ENCODE measurements at regions not wholly inside any gene's neighbourhood (a gene's known extent, or its start where the extent isn't known, plus 50 kb on each side); places are given as distances from the start of the nearest gene placed in this dataset.

GRCh38 chr11:29173660-29174062 is 843.2 kb downstream of the KCNA4 start:
- H3K79me2 ChIP-seq (ENCODE audit: control insufficient read depth, low read length): no peaks in the 10 kb centered on the region
- no peaks in the 10 kb centered on the region for H3K9me2 ChIP-seq (replicated peaks; ENCODE audit: control insufficient read depth, low read length)
- no peaks in the 10 kb centered on the region for H3K36me3 ChIP-seq (ENCODE audit: control insufficient read depth, low read length)
- no peaks in the 10 kb centered on the region for H4K20me1 ChIP-seq (ENCODE audit: control insufficient read depth, insufficient read depth, low read depth, low read length)
- no peak overlapping the region for H3K4me2 ChIP-seq (ENCODE audit: low read length)
- no peak overlapping the region for H3K27ac ChIP-seq (ENCODE audit: low read depth, low read length)
- no peaks in the 10 kb centered on the region for H3K27me3 ChIP-seq (ENCODE audit: control insufficient read depth, low read length)
- no peak overlapping the region for H3K4me3 ChIP-seq (ENCODE audit: low read length)
- H3F3A ChIP-seq (ENCODE audit: control insufficient read depth, insufficient read depth): no peaks in the 10 kb centered on the region
- no peaks in the 10 kb centered on the region for H3K4me1 ChIP-seq (ENCODE audit: control insufficient read depth, low read length)
- no peaks in the 10 kb centered on the region for H3K9me3 ChIP-seq (ENCODE audit: control insufficient read depth, insufficient read depth, low read length)
- TF ChIP-seq EZH2phosphoT487 (IDR thresholded peaks at IDR 0.05; ENCODE audit: borderline replicate concordance, low read length) (no peak), CTCF (IDR thresholded peaks at IDR 0.05; ENCODE audit: low read depth, low read length, poor library complexity, severe bottlenecking) (no peak)

- no peak overlapping the region for H3K27ac ChIP-seq (ENCODE audit: low read depth, low read length)
- H3K9me3 ChIP-seq (ENCODE audit: control insufficient read depth, insufficient read depth, low read length): no peaks in the 10 kb centered on the region
- H3K4me2 ChIP-seq (ENCODE audit: low read length): no peak overlapping the region
- no peaks in the 10 kb centered on the region for H3F3A ChIP-seq (ENCODE audit: control insufficient read depth, insufficient read depth)
- H3K36me3 ChIP-seq (ENCODE audit: control insufficient read depth, low read length): no peaks in the 10 kb centered on the region
- no peak for TF ChIP-seq CTCF (IDR thresholded peaks at IDR 0.05; ENCODE audit: low read depth, low read length, poor library complexity, severe bottlenecking)
- TF ChIP-seq EZH2phosphoT487 (IDR thresholded peaks at IDR 0.05; ENCODE audit: borderline replicate concordance, low read length): no peak
- no peaks in the 10 kb centered on the region for H3K9me2 ChIP-seq (replicated peaks; ENCODE audit: control insufficient read depth, low read length)
- no peaks in the 10 kb centered on the region for H4K20me1 ChIP-seq (ENCODE audit: control insufficient read depth, insufficient read depth, low read depth, low read length)
- H3K79me2 ChIP-seq (ENCODE audit: control insufficient read depth, low read length): no peaks in the 10 kb centered on the region
- no peaks in the 10 kb centered on the region for H3K27me3 ChIP-seq (ENCODE audit: control insufficient read depth, low read length)
- H3K4me3 ChIP-seq (ENCODE audit: low read length): no peak overlapping the region
- H3K4me1 ChIP-seq (ENCODE audit: control insufficient read depth, low read length): no peaks in the 10 kb centered on the region
Observed at GRCh38 chr11:29171360-29171950, 845.4 kb downstream of the KCNA4 start.

GRCh38 chr11:29166306-29166705 is 850.5 kb downstream of the KCNA4 start:
- Histone ChIP-seq H4K20me1 (ENCODE audit: control insufficient read depth, insufficient read depth, low read depth, low read length) (no peaks in the 10 kb centered on the region), H3K27ac (ENCODE audit: low read depth, low read length) (no peak overlapping the region), H3K4me2 (ENCODE audit: low read length) (no peak overlapping the region), H3F3A (ENCODE audit: control insufficient read depth, insufficient read depth) (no peaks in the 10 kb centered on the region), H3K9me2 (replicated peaks; ENCODE audit: control insufficient read depth, low read length) (no peaks in the 10 kb centered on the region), H3K4me3 (ENCODE audit: low read length) (no peak overlapping the region), H3K36me3 (ENCODE audit: control insufficient read depth, low read length) (no peaks in the 10 kb centered on the region), H3K4me1 (ENCODE audit: control insufficient read depth, low read length) (no peaks in the 10 kb centered on the region), H3K27me3 (ENCODE audit: control insufficient read depth, low read length) (no peaks in the 10 kb centered on the region), H3K79me2 (ENCODE audit: control insufficient read depth, low read length) (no peaks in the 10 kb centered on the region), H3K9me3 (ENCODE audit: control insufficient read depth, insufficient read depth, low read length) (no peaks in the 10 kb centered on the region)
- TF ChIP-seq EZH2phosphoT487 (IDR thresholded peaks at IDR 0.05; ENCODE audit: borderline replicate concordance, low read length): no peak
- no peak for TF ChIP-seq CTCF (IDR thresholded peaks at IDR 0.05; ENCODE audit: low read depth, low read length, poor library complexity, severe bottlenecking)

All from DOHH2 (cell line).